HEK293 (cell line): ENCODE measurements at regions not wholly inside any gene's neighbourhood (a gene's known extent, or its start where the extent isn't known, plus 50 kb on each side); places are given as distances from the start of the nearest gene placed in this dataset.

Experiments
- CTCF ChIA-PET: fragments of 350-600 bp; formaldehyde crosslinking; extraction: SDS; loops from one replicate; lab custom pipeline; 2021; ENCODE audit warnings: antibody characterized with exemption; lab: Yijun Ruan, JAX
- POLR2A ChIA-PET: fragments of 300-600 bp; formaldehyde crosslinking; extraction: SDS; loops from one replicate; lab custom pipeline; 2020; ENCODE audit warnings: antibody characterized with exemption, inconsistent platforms; lab: Yijun Ruan, JAX
- H3K27ac ChIP-seq: fragments of 200-500 bp; sonication (Bioruptor generic); 2 replicates; pipeline ENCODE4 v1.5.1; 2014; ENCODE audit warnings: low read depth, low read length, control low read depth, inconsistent platforms; ENCODE audit errors: extremely low read depth
- H3K36me3 ChIP-seq, 2 experiments: fragments of 200-500 bp in 1 of 2; sonication (Bioruptor generic) in 1 of 2; 1 replicate in 1 of 2; 2 replicates in 1 of 2; pipeline ENCODE4 v1.5.1; 2014 to 2017; ENCODE audit warnings: inconsistent platforms in 2 of 2, low read length in 2 of 2; ENCODE audit not compliant: control insufficient read depth in 2 of 2, insufficient read depth in 1 of 2
- H3K4me1 ChIP-seq: fragments of 200-500 bp; sonication (Bioruptor generic); 2 replicates; pipeline ENCODE4 v1.5.1; 2014; ENCODE audit warnings: mild to moderate bottlenecking, low read length, inconsistent platforms; ENCODE audit not compliant: control insufficient read depth, insufficient read depth
- H3K4me3 ChIP-seq: 2 replicates; pipeline ENCODE4 v1.5.1; 2011; ENCODE audit warnings: low read depth, mild to moderate bottlenecking, control low read depth, low read length, moderate library complexity
- H3K9me3 ChIP-seq: fragments of 200-500 bp; sonication (Bioruptor generic); 2 replicates; pipeline ENCODE4 v1.5.1; 2014; ENCODE audit warnings: low read depth, low read length, inconsistent platforms; ENCODE audit not compliant: control insufficient read depth, insufficient read depth
- HOXC10 ChIP-seq: sonication (generic); formaldehyde crosslinking; IDR thresholded peaks from 2 replicates; pipeline ENCODE4 v1.8.1; 2023; ENCODE audit warnings: mild to moderate bottlenecking, missing genetic modification reagents
- MYNN ChIP-seq: fragments of 450-650 bp; formaldehyde crosslinking; IDR thresholded peaks from 2 replicates; pipeline ENCODE4 v1.5.1; 2016; ENCODE audit warnings: missing biosample characterization, missing genetic modification characterization, borderline replicate concordance
- SP7 ChIP-seq: fragments of 450-650 bp; formaldehyde crosslinking; IDR thresholded peaks from 2 replicates; pipeline ENCODE4 v1.5.1; 2016; ENCODE audit warnings: missing biosample characterization, missing genetic modification characterization
- ZBTB1 ChIP-seq: fragments of 450-650 bp; formaldehyde crosslinking; IDR thresholded peaks from 2 replicates; pipeline ENCODE4 v1.5.1; 2016; ENCODE audit warnings: missing biosample characterization, missing genetic modification characterization
- ZFP69B ChIP-seq: fragments of 450-650 bp; formaldehyde crosslinking; IDR thresholded peaks from 2 replicates; pipeline ENCODE4 v1.5.1; 2016; ENCODE audit warnings: missing biosample characterization, missing genetic modification characterization
- ZNF10 ChIP-seq: fragments of 450-650 bp; formaldehyde crosslinking; IDR thresholded peaks from 2 replicates; pipeline ENCODE4 v1.5.1; 2017; ENCODE audit warnings: missing biosample characterization, missing genetic modification characterization
- ZNF112 ChIP-seq: fragments of 450-650 bp; formaldehyde crosslinking; IDR thresholded peaks from 2 replicates; pipeline ENCODE4 v1.5.0; 2017; ENCODE audit warnings: missing biosample characterization, missing genetic modification characterization
- ZNF140 ChIP-seq: fragments of 450-650 bp; formaldehyde crosslinking; IDR thresholded peaks from 2 replicates; pipeline ENCODE4 v1.5.1; 2016; ENCODE audit warnings: missing biosample characterization, missing genetic modification characterization
- ZNF174 ChIP-seq: fragments of 450-650 bp; formaldehyde crosslinking; IDR thresholded peaks from 2 replicates; pipeline ENCODE4 v1.5.0; 2017; ENCODE audit warnings: missing biosample characterization, mild to moderate bottlenecking, missing genetic modification characterization
- ZNF184 ChIP-seq: fragments of 450-650 bp; IDR thresholded peaks from 2 replicates; pipeline ENCODE4 v1.5.1; 2018; ENCODE audit warnings: missing biosample characterization, mild to moderate bottlenecking, missing genetic modification characterization
- ZNF211 ChIP-seq: fragments of 450-650 bp; formaldehyde crosslinking; IDR thresholded peaks from 2 replicates; pipeline ENCODE4 v1.5.1; 2016; ENCODE audit warnings: low read depth, missing biosample characterization, missing genetic modification characterization
- ZNF223 ChIP-seq: fragments of 450-650 bp; formaldehyde crosslinking; IDR thresholded peaks from 2 replicates; pipeline ENCODE4 v1.5.1; 2016; ENCODE audit warnings: missing biosample characterization, missing genetic modification characterization
- ZNF23 ChIP-seq: fragments of 450-650 bp; formaldehyde crosslinking; IDR thresholded peaks from 2 replicates; pipeline ENCODE4 v1.5.1; 2016; ENCODE audit warnings: missing biosample characterization, missing genetic modification characterization, borderline replicate concordance
- ZNF280C ChIP-seq: fragments of 450-650 bp; formaldehyde crosslinking; IDR thresholded peaks from 2 replicates; pipeline ENCODE4 v1.5.1; 2016; ENCODE audit warnings: missing biosample characterization, missing genetic modification characterization
- ZNF350 ChIP-seq: fragments of 450-650 bp; formaldehyde crosslinking; IDR thresholded peaks from 2 replicates; pipeline ENCODE4 v1.5.0; 2017; ENCODE audit warnings: missing biosample characterization, mild to moderate bottlenecking, missing genetic modification characterization
- ZNF391 ChIP-seq: fragments of 450-650 bp; formaldehyde crosslinking; IDR thresholded peaks from 2 replicates; pipeline ENCODE4 v1.5.1; 2016; ENCODE audit warnings: low read depth, missing biosample characterization, missing genetic modification characterization, borderline replicate concordance
- ZNF394 ChIP-seq: fragments of 450-650 bp; formaldehyde crosslinking; IDR thresholded peaks from 2 replicates; pipeline ENCODE4 v1.5.1; 2016; ENCODE audit warnings: missing biosample characterization, missing genetic modification characterization, mild to moderate bottlenecking, moderate library complexity, borderline replicate concordance
- ZNF404 ChIP-seq: fragments of 450-650 bp; formaldehyde crosslinking; IDR thresholded peaks from 2 replicates; pipeline ENCODE4 v1.5.1; 2017; ENCODE audit warnings: missing biosample characterization, missing genetic modification characterization
- ZNF416 ChIP-seq: fragments of 450-650 bp; formaldehyde crosslinking; IDR thresholded peaks from 2 replicates; pipeline ENCODE4 v1.5.1; 2016; ENCODE audit warnings: missing biosample characterization, missing genetic modification characterization
- ZNF48 ChIP-seq: fragments of 450-650 bp; formaldehyde crosslinking; IDR thresholded peaks from 2 replicates; pipeline ENCODE4 v1.5.1; 2016; ENCODE audit warnings: missing biosample characterization, missing genetic modification characterization
- ZNF501 ChIP-seq: fragments of 450-650 bp; formaldehyde crosslinking; IDR thresholded peaks from 2 replicates; pipeline ENCODE4 v1.5.1; 2016; ENCODE audit warnings: missing biosample characterization, missing genetic modification characterization
- ZNF521 ChIP-seq: fragments of 450-650 bp; formaldehyde crosslinking; IDR thresholded peaks from 2 replicates; pipeline ENCODE4 v1.5.1; 2017; ENCODE audit warnings: missing biosample characterization, mild to moderate bottlenecking, missing genetic modification characterization
- ZNF529 ChIP-seq: fragments of 450-650 bp; formaldehyde crosslinking; IDR thresholded peaks from 2 replicates; pipeline ENCODE4 v1.5.1; 2017; ENCODE audit warnings: missing genetic modification characterization, missing biosample characterization; ENCODE audit not compliant: insufficient replicate concordance
- ZNF600 ChIP-seq: fragments of 450-650 bp; formaldehyde crosslinking; IDR thresholded peaks from 2 replicates; pipeline ENCODE4 v1.5.1; 2016; ENCODE audit warnings: missing biosample characterization, missing genetic modification characterization
- ZNF658 ChIP-seq: fragments of 450-650 bp; formaldehyde crosslinking; IDR thresholded peaks from 2 replicates; pipeline ENCODE4; 2016; ENCODE audit warnings: missing biosample characterization, missing genetic modification characterization
- ZNF777 ChIP-seq: fragments of 450-650 bp; formaldehyde crosslinking; IDR thresholded peaks from 2 replicates; pipeline ENCODE4 v1.5.1; 2017; ENCODE audit warnings: missing biosample characterization, missing genetic modification characterization, borderline replicate concordance
- ZNF792 ChIP-seq: fragments of 450-650 bp; formaldehyde crosslinking; IDR thresholded peaks from 2 replicates; pipeline ENCODE4 v1.5.1; 2016; ENCODE audit warnings: missing biosample characterization, missing genetic modification characterization
- TF ChIP-seq, protein P1 (sequence below): fragments of 450-650 bp; formaldehyde crosslinking; IDR thresholded peaks from 2 replicates; pipeline ENCODE4 v1.5.1; 2016; ENCODE audit warnings: missing biosample characterization, missing genetic modification characterization, borderline replicate concordance

DNA sequence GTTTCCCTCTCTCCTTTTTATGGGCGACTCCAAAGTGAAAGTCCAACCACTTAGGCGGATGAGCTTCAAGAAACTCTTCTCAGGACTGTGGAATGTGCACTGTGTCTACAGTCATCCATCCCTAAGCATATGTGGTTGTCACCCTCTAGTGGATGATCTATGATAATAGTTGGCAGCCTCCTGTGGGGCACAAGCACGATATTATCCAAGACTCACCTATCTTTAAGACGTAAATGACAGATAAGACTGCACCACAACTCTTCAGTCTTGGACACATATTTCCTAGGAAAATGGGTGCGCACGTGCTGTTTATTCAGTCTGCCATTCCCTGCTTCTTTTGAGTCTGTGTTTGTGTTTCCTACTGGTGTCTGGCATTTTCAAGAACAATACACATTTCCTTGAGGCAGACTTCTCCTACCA lies 145.5 kb upstream of the CTAGE1 start (continued):
- TF ChIP-seq, protein P1, sequence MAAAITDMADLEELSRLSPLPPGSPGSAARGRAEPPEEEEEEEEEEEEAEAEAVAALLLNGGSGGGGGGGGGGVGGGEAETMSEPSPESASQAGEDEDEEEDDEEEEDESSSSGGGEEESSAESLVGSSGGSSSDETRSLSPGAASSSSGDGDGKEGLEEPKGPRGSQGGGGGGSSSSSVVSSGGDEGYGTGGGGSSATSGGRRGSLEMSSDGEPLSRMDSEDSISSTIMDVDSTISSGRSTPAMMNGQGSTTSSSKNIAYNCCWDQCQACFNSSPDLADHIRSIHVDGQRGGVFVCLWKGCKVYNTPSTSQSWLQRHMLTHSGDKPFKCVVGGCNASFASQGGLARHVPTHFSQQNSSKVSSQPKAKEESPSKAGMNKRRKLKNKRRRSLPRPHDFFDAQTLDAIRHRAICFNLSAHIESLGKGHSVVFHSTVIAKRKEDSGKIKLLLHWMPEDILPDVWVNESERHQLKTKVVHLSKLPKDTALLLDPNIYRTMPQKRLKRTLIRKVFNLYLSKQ (tag by site-specific recombination), result no peak
- TF ChIP-seq ZBTB1 (tag by site-specific recombination), result no peak
- TF ChIP-seq ZNF112 (tag by site-specific recombination), result no peak
- TF ChIP-seq SP7 (tag by site-specific recombination), result no peak
- no peak for TF ChIP-seq ZNF140 (tag by site-specific recombination)
- TF ChIP-seq ZNF416, result no peak
- no peak for TF ChIP-seq ZNF521
- TF ChIP-seq ZNF600, result no peak
- no peak for TF ChIP-seq ZNF23 (tag by site-specific recombination)
- TF ChIP-seq ZNF174 (tag by site-specific recombination), result no peak
- no peak for TF ChIP-seq ZNF280C (tag by site-specific recombination)

- TF ChIP-seq ZNF184 (tag by site-specific recombination) (no peak), ZNF777 (tag by site-specific recombination) (no peak), ZNF10 (tag by site-specific recombination) (no peak), ZNF658 (tag by site-specific recombination) (no peak), MYNN (no peak), ZNF529 (no peak), ZFP69B (no peak), ZNF391 (tag by site-specific recombination) (no peak), ZNF792 (tag by site-specific recombination) (no peak), ZNF501 (no peak), ZNF350 (tag by site-specific recombination) (no peak)
- ChIA-PET POLR2A (no interaction called here), CTCF (interaction anchor here (0.6 to 2.5 kb wide), 17 partner anchors 9 to 926 kb away, joined by 3 to 13 read pairs (median 3); no protein-coding TSS in a partner anchor)
- Histone ChIP-seq H3K9me3 (no peaks in the 10 kb centered on the region), H3K36me3 (no peaks in the 10 kb centered on the region), H3K27ac (no peak overlapping the region), H3K4me1 (peaks cover 8% of the 10 kb centered on the region; the same call in 1 of the 2 replicates), H3K4me3 (no peak overlapping the region)
Measured at GRCh38 chr18:22564036-22564435, 146.3 kb upstream of the CTAGE1 start.

- Histone ChIP-seq H3K27ac (no peak overlapping the region), H3K9me3 (no peaks in the 10 kb centered on the region), H3K36me3 (no peaks in the 10 kb centered on the region), H3K4me1 (no peaks in the 10 kb centered on the region), H3K4me3 (no peak overlapping the region)
- ChIA-PET POLR2A (no interaction called here), CTCF (interaction anchor here (0.6 to 2.0 kb wide), 6 partner anchors 31 to 643 kb away, joined by 3 to 8 read pairs (median 4); no protein-coding TSS in a partner anchor)
- no peak for TF ChIP-seq ZNF223
- TF ChIP-seq ZNF211 (tag by site-specific recombination), result no peak
- no peak for TF ChIP-seq ZNF394 (tag by site-specific recombination)
- no peak for TF ChIP-seq HOXC10
- TF ChIP-seq ZNF112 (tag by site-specific recombination), result no peak
- TF ChIP-seq ZNF48 (tag by site-specific recombination), result no peak
- no peak for TF ChIP-seq ZNF404 (tag by site-specific recombination)
Measured at GRCh38 chr18:22566703-22567420, 149.1 kb upstream of the CTAGE1 start.
